Hindlimb muscle (tissue), 1 donor: ENCODE measurements at regions not wholly inside any gene's neighbourhood (a gene's known extent, or its start where the extent isn't known, plus 50 kb on each side); places are given as distances from the start of the nearest gene placed in this dataset.

Experiments
- DNase-seq: peaks from one replicate; pipeline ENCODE4 v3.0.0-alpha.2; 2013

DNA sequence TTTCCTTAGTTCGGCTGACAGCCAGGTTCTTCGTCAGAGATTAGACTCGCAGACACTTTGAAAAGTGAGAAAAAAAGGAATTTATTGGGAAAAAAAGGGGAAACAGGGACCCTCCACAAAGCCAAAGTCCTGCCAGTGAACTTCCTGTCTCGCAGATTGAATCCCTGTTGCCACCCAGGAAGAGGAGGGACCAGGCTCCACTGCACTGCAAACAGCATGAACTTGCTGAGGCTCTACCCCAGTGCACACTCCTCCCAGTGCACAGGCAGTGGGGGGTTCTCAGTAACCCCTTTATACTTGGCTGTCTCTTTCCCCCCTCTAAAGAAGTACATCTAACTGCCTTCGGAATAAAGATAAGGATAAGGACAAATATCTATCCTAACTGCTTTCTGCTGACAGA, 959.0 kb downstream of the GRIK2 start:
- DNase-seq: no peak

DNA sequence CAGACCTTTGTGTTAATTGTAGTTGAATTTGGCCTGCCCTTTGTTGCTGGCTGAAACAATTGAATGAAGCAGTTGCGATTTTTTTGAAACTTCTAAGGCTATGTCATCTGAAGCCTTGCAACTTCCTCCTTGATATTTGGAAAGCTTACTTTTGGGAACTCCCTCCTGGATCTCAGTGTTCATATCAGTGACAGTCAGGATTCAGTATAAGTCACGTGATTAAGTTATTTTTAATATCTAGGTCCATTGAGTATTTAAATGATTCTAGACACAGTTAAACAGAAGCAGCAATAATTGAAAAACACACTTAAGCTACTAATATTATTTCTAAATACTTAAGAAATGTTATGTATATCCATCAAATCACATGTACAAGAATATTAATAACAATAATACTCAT, 951.3 kb downstream of the GRIK2 start:
- DNase-seq: no peak

GRCh38 chr6:102340311-102340710, 946.8 kb downstream of the GRIK2 start:
- DNase-seq: no peak

DNA sequence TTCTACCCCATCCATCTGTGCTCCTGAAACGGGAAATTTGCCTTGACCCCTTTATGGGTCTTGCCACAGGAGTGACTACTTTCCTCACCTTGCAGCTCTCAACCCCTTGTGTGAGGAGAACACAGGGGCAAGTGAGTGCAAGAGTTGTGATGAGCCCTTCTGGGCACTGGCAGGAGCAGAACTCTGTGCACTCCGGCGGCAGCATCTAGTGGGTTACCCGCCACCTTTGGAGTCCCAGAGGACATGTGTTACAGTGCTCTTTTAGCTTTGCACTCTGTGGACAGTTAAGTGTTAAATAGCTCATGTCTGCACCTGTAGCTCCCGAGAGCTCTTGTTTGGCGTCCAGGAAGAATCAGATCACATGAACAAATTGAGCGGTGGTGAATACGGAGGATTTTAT, 940.2 kb downstream of the GRIK2 start:
- no peak for DNase-seq

GRCh38 chr6:102327697-102328225, 934.3 kb downstream of the GRIK2 start:
- DNase-seq: no peak

DNA sequence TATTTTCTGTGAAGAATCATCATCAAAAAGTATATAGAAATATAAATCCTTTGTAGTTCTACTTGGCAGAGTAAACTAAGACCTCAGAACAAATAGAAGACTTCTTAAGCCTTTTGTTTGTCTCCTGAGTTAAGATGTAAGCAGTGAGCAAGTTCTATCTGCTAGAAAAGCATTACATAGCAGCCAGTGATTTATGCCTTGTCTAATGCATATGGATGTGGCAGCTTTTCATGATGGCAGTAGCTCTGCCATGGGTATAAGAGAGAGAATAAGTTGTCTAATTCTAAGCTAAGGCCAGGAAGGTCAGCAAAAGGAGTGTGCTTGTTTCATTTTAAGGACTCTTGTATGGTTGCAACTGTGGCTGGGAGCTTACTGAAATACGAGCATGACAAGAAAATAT, 920.2 kb downstream of the GRIK2 start:
- DNase-seq: no peak

- DNase-seq: no peak
Measured at GRCh38 chr6:102309700-102310099, 916.2 kb downstream of the GRIK2 start.

GRCh38 chr6:102300350-102300749, 906.8 kb downstream of the GRIK2 start:
- no peak for DNase-seq

DNA sequence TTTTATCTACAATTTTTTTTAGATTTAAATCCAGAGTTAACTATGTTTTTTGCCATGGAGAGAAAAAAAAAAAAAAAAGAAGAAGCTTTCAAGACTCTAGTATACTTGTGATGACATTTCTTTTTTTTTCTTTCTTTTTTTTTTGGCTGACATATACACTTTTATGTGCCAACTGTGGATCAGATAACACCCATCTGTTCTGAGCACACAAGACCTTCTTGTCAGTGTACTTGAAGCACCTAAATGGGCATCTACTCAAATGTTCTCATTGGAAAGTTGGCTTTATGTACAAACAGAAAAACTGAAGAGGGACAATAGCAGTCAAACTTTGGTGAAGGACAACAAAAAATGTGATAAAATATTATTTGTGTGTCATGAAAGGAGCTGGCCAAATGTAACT, 904.5 kb downstream of the GRIK2 start:
- no peak for DNase-seq
